ENCODE measurements at regions not wholly inside any gene's neighbourhood (a gene's known extent, or its start where the extent isn't known, plus 50 kb on each side); places are given as distances from the start of the nearest gene placed in this dataset.
"Not testable (repeated sequence)": the region's sequence is repeated elsewhere in the genome, so short reads cannot be mapped to it uniquely, and the experiment has no call there.

DNA sequence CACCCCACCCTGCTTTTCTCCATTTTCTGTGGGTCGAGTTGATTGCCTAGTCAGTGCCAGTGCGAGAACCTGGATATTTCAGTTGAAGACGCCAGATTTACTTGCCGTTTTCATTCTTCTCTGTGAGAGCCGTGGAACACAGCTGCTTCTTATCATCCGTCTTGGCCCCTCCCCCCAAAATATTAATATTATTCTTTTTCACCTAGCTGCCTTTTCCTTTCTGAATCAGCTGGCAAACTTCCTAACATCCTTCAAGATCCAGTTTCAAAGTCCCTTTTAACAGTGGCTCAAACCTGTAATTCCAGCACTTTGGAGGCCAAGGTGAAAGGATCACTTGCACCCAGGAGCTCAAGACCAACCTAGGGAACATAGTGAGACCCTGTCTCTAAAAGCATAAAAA is 117.1 kb upstream of the RASA1 start:
- no peak for DNase-seq

DNA sequence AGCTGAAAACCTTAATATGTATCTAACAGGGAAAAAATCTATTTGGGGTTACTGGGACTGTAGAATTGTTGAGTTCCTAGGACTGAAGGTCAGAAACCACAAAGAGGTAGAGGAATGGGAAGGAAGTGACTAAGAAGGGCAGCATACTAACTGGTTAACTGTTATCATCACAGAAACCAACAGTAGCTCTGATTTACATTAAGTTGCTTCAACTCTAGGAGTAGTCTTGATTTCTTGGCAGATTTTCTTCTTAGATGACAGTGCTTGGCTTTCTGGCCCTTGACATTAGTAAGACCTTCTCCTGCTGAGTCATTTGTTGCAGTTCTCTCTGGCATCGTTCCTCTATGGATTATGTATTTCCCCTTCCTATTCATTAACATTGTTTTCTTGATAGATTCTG is 116.1 kb upstream of the RASA1 start:
- peak; percentile 71 to 84 (median 83) for DNase-seq

DNA sequence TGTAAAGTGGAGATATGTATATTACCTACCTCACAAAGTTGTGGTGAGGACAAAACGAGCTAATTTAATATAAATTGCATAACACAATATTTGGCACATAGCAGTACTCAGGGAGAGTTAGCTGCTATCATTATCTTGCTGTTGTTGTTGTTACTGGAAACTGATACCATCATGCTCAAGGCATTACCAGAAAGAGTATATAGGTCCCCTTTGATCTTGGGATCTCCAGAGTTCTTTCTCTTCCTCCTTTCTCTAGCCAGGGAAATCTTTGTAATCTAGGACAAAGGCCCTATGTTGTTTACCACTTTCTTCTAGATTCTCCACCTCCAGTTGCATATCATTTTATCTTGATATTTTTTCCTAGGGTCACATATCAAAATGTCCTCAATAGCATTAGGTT is 114.8 kb upstream of the RASA1 start:
- DNase-seq, result peak; percentile 12 to 44 (median 28)

DNA sequence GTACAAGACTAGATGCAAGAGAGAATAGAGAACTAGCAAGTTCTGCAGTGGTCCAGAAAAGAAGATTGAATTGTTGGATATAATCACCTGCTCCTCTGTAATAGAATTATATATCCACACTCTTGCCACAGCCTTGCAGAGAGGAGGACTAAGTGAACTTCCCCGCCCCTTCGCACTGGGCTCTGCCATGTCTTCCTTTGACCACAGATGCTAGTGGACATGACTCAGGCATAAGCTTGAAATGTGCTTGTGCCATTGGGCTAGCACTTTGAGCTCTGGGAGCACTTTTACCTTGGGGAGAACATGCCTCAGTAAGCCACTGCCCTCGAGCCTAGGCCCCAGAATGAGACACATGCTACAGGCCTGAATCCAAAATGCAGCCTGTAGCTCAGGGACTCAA is 113.5 kb upstream of the RASA1 start:
- DNase-seq, result peak in 2 of 3 donors; percentile 5 to 11

DNA sequence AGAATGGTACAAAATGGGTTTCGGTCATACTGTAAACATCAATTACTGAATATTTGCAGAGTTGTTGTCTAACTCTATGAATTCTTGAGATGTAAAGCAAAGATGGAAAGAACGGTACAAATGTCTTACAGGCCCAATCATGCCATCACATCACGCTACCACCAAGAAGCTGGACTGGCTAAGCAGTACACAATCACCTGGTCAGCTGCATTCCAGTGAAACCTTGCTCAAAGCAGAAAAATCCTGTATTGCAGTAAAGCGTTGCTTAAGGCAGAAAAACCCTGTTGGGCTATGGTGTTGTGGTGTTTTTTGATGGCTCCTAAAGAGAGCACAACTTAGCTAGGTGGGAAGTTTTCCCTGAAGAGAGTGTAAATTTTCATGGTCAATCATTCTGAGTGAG is 112.6 kb upstream of the RASA1 start:
- DNase-seq, result peak; percentile 36 to 51 (median 38)

DNA sequence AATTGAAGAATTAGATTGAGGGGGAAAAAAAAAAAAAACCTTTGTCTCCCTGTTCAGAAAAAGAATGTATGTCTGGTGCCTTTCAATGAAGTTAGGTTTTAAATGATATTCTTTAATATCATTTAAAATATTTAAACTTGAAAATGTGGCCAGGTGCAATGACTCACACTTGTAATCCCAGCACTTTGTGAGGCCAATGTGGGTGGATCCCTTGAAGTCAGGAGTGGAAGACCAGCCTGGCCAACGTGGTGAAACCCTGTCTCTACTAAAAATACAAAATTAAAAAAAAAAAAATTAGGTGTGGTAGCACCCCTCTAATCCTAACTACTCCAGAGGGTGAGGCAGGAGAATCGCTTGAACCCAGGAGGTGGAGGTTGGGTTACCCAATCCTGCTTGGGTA is 111.1 kb upstream of the RASA1 start:
- DNase-seq, result no peak

DNA sequence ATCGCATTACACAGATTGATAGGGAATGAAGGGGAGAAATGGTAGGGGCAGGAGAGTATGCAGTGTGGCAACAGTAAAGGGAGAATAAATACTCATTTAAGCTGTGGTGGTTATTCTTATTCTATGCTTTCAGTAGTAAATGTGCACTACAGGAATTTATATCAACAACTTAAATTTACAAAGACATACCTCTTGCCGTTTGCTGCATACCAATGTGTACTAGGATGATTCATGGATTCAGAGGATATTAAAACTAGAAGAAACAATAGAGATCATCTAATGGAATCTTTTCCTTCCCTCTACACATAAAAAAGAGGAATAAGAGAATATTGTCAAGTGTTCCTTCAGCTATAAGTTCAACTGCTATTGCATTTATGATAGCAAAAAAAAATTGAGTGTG is 103.3 kb upstream of the RASA1 start:
- no peak for DNase-seq

DNA sequence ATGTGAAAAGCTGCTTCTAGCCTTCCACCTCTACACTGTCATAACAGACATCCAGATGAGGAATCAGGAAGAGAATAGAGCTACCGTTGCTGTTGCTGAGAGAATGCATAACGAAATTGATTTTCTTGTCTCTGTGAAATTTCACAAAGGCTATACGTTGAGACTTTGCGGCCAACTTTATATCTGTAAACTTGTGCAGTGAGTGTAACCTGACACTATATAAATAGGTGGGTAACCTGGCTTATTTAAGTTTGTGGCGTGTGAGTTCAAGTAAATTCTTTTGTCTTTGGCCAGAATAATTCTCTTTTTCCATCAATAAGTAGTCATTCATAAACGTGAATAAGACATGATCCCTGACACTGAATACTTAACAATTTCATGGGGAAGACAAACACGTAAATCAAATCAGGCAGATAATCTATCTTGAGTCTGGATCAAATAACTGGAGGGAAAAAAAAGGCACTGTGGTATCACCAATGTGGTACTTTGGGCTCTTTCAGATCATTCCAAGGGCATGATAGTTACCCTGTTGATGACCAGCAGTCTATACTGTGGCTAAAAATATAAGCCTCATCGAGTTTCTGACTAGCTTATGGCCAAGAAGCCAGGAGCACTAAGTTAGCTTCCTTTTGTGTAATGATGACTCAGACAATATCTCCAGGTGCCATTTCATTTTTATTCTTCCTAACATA is 98.2 kb upstream of the RASA1 start:
- DNase-seq, result no peak

DNA sequence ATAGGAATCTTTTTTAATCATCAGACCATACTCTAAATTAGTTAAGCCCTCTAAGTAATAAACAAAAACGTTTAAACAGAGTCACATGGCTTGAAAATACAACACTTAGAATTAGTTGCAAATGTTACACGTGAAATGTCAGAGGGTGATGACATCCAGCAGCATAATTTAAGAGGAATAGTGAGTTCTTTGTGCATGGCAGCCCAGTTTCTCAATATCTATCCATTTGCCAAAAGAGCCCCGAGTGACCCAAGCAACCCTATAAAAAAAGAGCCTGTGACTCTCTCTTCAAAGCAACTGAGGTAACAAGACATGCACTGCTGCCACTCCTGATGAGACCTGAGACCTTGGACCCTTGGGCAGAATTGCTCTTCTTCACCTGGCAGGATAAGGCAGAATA is 96.9 kb upstream of the RASA1 start:
- no peak for DNase-seq

DNA sequence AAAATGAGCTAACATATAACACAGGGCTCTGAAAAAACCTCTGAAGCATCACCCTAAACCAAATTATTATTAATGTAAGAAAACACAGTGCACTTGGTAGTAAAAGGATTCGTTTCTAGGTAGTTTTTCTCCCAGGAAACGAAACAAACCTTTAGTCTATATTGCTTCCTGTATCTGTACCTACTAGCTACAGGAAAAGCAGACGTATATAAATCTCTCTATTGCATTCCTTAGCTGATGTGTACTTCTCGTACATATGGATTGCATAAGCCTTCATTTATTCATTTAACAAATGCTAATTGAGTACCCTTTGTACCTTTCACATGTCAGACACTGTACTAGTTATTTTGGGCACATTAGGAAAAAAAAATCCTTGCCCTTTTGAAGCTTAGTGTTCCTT is 85.0 kb upstream of the RASA1 start:
- DNase-seq, result no peak

DNA sequence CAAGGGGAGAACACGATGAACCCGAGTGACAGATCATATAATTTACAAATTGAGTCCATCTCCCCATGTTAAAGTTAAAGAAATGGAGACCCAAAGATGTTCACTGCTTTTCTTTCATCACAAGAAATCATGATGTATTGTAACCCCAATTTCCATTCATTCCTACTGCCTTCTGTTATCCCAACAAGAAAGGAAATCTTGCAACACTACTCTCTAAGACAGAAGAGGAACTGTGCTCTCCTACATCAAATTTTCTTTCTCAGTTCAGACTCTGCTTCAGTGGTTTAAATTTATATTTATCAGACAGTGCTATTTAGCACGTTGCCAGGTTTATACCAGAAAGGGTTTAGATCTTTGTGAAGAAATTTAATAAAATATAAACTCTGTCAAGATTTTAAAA is 83.8 kb upstream of the RASA1 start:
- DNase-seq, result peak in 2 of 3 donors; percentile 37 to 47

DNA sequence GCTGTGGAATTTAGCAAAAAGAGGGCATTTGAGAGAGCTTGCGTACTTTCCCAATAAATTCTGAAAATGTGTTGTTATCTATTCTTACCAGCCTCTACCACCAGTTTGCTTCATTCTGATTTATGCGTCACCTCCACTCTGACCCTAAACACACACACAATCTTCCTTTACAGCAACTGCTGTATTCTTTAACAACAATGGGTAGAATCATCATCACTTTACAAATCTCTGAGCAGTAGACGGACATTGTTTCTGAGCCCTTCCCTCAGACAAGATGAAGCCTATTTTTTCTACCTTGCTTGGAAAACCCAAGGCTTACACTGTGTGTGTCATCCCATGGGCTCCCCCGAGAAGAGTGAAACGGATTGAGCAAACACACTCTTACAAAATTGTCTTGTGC is 83.1 kb upstream of the RASA1 start:
- no peak for DNase-seq

DNA sequence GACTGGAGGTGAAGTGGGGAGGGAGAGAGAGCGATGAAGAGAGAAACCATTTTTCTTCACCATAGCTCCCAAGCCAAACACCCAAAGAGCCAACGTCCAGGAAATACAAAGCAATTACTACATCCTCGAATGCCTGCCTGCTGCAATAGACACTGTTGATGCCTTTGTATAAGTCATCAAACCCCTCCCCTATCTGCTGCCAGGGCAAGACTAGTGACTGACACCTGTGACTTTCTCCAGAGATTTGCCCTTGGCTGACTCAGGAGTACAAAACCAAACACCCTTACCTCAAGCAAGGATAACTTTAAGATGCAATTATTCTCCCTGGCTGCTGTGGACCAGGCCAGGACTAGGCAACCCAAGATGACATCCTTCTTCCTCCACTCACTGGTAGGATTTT is 81.8 kb upstream of the RASA1 start:
- DNase-seq, result no peak

DNA sequence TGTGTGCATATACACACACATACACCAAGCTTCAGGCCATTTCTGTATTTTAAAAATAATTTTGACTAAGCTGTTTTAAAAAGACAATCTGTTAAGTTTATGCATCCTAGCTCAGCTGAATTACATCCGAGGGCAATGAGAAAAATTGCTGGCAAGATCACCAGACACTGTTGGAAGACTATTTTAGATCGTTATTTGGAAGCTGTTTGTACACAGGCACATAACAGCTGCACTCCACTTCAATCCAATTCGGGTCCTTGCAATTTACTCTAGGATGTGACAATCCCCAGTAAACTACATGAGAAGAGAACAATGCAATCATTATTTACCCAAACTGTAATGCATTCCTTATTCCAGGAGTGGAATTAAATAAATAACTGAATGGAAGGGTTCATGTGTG is 79.3 kb upstream of the RASA1 start:
- no peak for DNase-seq

DNA sequence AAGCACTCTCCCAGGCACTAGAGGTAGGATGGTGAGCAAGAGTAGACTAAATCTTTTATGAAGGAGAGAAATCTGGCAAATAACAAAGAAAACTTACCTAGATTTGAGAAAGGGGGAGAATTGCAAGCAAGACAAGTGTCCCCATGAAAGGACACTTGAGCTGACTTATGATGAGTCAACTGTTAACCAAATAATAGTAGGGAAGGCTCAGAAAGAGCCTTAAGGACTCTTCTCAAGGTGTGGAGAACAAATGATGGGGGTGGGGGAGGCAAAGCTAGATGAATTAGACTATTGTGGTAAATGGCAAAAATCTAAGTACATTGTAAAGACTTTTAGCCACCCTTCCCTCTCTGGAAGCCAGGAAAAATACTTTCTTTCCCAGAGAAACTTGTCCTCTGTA is 77.6 kb upstream of the RASA1 start:
- no peak for DNase-seq

DNA sequence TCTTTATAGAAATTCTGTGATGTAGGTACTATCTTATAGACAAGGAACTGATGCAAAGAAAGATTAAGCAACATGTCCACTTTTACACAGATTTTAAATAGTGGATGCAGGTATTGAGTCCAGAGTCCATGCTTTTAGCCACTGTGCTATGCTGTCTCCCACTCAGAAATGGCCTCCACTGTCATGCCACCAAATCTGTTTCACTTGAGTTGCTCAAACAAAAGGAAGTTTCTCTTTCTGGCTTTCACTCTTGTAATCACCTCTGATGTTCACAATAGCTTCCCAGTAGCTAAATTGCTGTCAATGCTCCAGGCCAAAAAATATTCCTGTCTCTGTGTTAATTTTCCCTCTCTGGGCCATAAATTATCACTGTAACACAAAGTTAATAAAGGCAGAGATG is 77.0 kb upstream of the RASA1 start:
- DNase-seq, result peak in 1 of 3 donors; percentile 13

DNA sequence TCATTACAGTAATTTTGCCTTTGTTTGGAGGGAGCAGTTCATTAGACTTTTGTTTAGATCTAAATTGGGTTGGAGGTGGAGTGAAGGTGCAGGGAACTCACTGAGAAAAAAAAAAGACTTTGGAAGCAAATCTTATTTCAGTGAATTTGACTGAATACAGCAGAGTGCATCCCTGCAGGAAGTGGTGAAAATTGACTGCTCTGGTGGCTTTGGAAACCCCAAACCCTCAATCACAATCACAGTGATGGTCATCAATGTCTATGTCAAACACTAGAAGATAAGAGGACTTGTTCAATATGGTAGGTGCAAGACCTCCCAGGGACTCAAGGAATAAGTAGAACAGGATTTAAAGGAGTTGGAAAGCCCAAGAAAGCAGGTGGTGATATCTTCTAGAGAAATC is 76.0 kb upstream of the RASA1 start:
- DNase-seq, result no peak

DNA sequence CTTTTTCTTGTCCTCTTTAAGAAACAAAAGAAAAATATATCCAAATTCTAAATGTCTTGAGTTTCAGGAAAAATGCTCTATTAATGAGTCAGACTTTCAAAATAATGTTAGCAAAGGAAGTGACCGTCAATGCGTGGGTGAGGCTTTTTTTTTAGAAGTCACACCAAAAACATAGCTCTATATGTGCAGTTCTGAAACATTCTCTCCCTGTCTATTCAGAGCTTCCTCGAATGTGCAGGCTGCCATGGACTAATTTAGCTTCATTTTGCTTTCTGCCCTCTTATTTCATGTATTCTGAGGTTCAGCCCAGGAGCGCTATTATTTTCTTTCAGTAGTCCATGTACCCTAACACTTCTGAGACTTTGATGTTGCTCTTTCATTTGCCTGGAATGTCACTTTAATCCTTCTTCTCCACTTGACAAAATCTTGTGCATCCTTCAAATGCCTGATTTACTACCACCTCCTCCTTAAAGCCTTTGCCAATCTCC is 72.5 kb upstream of the RASA1 start:
- DNase-seq, result peak; percentile 78 to 90 (median 88)

DNA sequence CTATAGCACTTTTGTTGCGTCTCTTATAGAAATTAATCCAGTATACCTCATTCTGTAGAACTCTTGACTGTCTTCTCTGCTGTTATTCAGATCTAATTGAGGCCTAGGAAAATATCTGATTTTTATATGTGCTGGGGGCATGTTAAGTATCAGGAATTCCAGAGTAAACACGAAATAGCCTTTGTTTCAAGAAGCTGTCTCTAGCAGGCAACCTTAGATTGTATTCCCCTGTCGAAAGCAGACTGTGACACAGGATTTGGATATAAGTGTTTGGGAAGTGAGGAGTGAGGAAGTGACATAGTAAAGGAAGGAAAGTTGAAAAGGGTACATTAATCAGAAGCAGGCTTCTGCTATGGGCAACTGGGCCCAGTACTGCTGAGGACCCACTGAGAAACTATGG is 72.1 kb upstream of the RASA1 start:
- no peak for DNase-seq

DNA sequence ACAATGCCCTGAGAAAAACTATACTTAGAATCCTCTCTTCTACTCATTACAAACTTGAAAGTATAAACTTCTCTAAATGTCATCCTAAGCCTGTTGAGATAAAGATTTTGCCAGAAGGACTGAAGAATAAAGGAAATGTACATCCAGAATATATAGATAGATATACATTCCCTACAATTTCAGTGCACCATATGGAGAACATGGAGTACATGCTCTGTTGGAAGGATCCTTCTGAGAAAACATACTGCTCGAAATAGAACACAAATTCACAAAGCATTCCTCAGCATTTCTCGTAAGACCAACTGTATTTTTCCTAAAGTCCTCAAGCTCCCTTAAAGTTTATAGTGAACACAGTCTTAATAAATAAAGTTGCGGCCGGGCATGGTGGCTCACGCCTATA is 69.7 kb upstream of the RASA1 start:
- DNase-seq, result no peak

DNA sequence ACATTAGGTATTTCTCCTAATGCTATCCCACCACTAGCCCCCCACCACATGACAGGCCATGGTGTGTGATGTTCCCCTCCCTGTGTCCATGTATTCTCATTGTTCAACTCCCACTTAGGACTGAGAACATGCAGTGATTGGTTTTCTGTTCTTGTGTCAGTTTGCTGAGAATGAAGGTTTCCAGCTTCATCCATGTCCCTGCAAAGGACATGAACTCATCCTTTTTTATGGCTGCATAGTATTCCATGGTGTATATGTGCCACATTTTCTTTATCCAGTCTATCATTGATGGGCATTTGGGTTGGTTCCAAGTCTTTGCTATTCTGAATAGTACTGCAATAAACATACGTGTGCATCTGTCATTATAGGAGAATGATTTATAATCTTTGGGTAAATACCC is 68.4 kb upstream of the RASA1 start:
- DNase-seq, result not testable (repeated sequence)

DNA sequence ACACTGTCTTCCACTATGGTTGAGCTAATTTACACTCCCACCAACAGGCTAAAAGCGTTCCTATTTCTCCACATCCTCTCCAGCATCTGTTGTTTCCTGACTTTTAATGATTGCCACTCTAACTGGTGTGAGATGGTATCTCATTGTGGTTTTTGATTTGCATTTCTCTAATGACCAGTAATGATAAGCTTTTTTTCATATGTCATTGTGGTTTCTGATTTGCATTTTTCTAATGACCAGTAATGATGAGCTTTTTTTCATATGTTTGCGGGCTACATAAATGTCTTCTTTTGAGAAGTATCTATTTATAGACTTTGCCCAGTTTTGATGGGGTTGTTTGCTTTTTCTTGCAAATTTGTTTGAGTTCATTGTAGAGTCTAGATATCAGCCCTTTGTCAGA is 68.0 kb upstream of the RASA1 start:
- not testable (repeated sequence) for DNase-seq

DNA sequence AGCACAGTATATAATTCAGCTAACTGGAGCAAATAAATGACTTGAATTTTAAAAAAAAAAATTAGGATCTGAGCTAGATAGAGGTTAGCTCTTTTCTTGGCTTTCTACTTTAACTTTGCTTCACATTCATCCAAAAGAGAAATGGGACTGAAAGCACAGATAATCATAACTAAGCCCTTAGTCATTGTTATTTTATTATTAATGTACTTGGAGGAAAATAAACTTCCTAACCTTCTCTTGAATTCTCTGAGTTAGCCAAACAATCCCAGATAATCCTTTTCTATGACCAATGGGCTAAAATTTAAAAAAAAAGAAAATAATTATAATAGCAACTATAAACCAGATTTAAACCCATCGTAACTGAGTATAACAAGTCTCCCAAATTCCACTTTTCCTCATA is 57.6 kb upstream of the RASA1 start:
- no peak for DNase-seq

DNA sequence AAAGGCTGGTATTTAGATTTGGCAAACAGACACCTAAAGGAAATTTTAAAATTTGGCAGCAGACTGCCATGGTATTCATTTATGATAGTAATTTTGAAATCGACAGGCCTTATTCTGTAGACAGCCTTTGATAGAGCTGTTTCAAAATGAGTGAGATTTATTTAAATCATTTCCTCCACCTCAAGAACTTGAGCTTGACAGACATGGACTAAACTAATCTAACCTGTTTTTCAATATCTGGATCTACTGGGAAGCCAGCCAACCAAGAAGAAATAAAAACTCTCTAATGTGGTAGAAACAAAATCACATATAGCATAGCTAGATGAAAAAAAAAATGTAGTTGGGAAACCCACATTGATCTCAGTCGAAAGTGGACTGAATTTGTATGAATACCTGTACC is 56.9 kb upstream of the RASA1 start:
- no peak for DNase-seq

DNA sequence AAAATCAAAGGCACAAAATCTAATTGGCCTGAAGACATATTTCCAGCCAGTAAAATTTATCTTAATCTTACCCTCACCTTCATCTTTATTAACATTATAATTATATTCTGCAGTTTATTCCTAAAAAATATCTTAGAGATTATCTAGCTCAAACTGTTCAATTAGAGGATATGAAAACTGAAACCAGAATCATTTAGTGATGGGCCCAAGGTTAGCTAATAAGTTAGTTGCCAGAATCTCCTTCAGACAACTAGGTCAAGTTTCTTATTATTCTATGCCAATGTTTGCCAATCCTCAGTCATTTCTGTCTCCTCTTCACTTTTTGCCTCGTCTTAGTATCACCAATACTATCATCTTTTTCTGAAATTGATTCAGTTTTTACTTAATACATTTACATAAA is 56.0 kb upstream of the RASA1 start:
- no peak for DNase-seq
